GM12878 (cell line): ENCODE measurements at regions not wholly inside any gene's neighbourhood (a gene's known extent, or its start where the extent isn't known, plus 50 kb on each side); places are given as distances from the start of the nearest gene placed in this dataset.
"Not testable (repeated sequence)": the region's sequence is repeated elsewhere in the genome, so short reads cannot be mapped to it uniquely, and the experiment has no call there.

Source experiments
- ATAC-seq: fragments of 200-7000 bp; cut with Tn5 transposase; 3 replicates; pipeline ENCODE4 v1.9.1; 2020; ENCODE audit warnings: mild to moderate bottlenecking, moderate library complexity
- BruUV-seq: library from RNA; stranded (reverse); fragments of 400-500 nt; replicated peaks from 2 replicates; lab custom pipeline; 2021; lab: Mats Ljungman, UMichigan
- CTCF ChIA-PET: fragments of 300-600 bp; sonication (Branson Sonifier 250); formaldehyde crosslinking; extraction: SDS; loops from one replicate; lab custom pipeline; 2021; ENCODE audit warnings: inconsistent platforms; lab: Yijun Ruan, JAX
- POLR2A ChIA-PET: fragments of 350-600 bp; formaldehyde crosslinking; extraction: SDS; loops from one replicate; lab custom pipeline; 2021; ENCODE audit warnings: inconsistent platforms; lab: Charles Lee
- RAD21 ChIA-PET: fragments of 300-600 bp; sonication (Branson Sonifier 250); formaldehyde crosslinking; loops from one replicate; lab custom pipeline; 2023; ENCODE audit warnings: antibody characterized with exemption; ENCODE audit not compliant: unreplicated experiment; lab: Charles Lee
- SMC1A ChIA-PET: fragments of 300-600 bp; sonication (Branson Sonifier 250); formaldehyde crosslinking; loops from one replicate; lab custom pipeline; 2023; ENCODE audit not compliant: unreplicated experiment, uncharacterized antibody; lab: Charles Lee
- DNase-seq: peaks from one replicate; pipeline ENCODE4 v3.0.0-alpha.2; 2011; ENCODE audit warnings: low read depth, low spot score
- FAIRE-seq: peaks from 3 replicates; lab custom pipeline; 2011; peaks lifted over from hg19 to GRCh38; lab: Jason Lieb, UNC
- H2AFZ ChIP-seq: 2 replicates; pipeline ENCODE4 v1.6.0; 2011; ENCODE audit warnings: low read depth, low read length, control low read depth; ENCODE audit not compliant: control insufficient read depth
- H3K27ac ChIP-seq: 2 replicates; pipeline ENCODE4 v1.5.1; 2011; ENCODE audit warnings: control low read depth; ENCODE audit not compliant: control insufficient read depth, insufficient read depth
- H3K27me3 ChIP-seq, 2 experiments: replicated peaks in 1 of 2; 2 replicates each; pipeline versions ENCODE4 v1.6.0 to v1.6.1; 2011; ENCODE audit warnings: low read length in 1 of 2; ENCODE audit not compliant: control insufficient read depth in 2 of 2, insufficient read depth in 2 of 2
- H3K36me3 ChIP-seq, 2 experiments: 2 replicates each; pipeline ENCODE4 v1.5.1; 2011; ENCODE audit warnings: low read length in 1 of 2; ENCODE audit not compliant: control insufficient read depth in 2 of 2, insufficient read depth in 2 of 2
- H3K4me1 ChIP-seq: 2 replicates; pipeline ENCODE4 v1.6.1; 2011; ENCODE audit warnings: mild to moderate bottlenecking, low read length, moderate library complexity, mixed read lengths; ENCODE audit not compliant: control insufficient read depth, insufficient read depth
- H3K4me2 ChIP-seq: 2 replicates; pipeline ENCODE4 v1.6.0; 2011; ENCODE audit warnings: control low read depth; ENCODE audit not compliant: control insufficient read depth, insufficient read depth
- H3K4me3 ChIP-seq: fragments of 200-600 bp; sonication (generic); 2 replicates; pipeline ENCODE4 v1.5.1; 2016
- H3K79me2 ChIP-seq: 2 replicates; pipeline ENCODE4 v1.6.0; 2011; ENCODE audit warnings: low read length; ENCODE audit not compliant: control insufficient read depth, insufficient read depth
- H3K9ac ChIP-seq: 2 replicates; pipeline ENCODE4 v1.8.0; 2011; ENCODE audit warnings: low read length, control low read depth, mixed read lengths; ENCODE audit not compliant: control insufficient read depth, insufficient read depth
- H3K9me3 ChIP-seq: replicated peaks from 3 replicates; pipeline ENCODE4 v1.5.1; 2011; ENCODE audit warnings: mild to moderate bottlenecking, low read length; ENCODE audit not compliant: control insufficient read depth, insufficient read depth
- H4K20me1 ChIP-seq: 2 replicates; pipeline ENCODE4 v1.6.0; 2011; ENCODE audit not compliant: control insufficient read depth, insufficient read depth
- NRF1 ChIP-seq: conservative IDR thresholded peaks from 2 replicates; pipeline ENCODE4 v1.6.1; 2011; ENCODE audit warnings: mild to moderate bottlenecking, low read depth, low read length, improper control_type of control experiment
- SUZ12 ChIP-seq: fragments of 200-600 bp; sonication (generic); IDR thresholded peaks from one replicate; pipeline ENCODE4 v1.6.1; 2018; ENCODE audit warnings: antibody characterized with exemption, mild to moderate bottlenecking; ENCODE audit not compliant: unreplicated experiment
- USF2 ChIP-seq: IDR thresholded peaks from 2 replicates; pipeline ENCODE4 v1.6.1; 2011; ENCODE audit warnings: low read depth, low read length, improper control_type of control experiment, borderline replicate concordance
- ZNF274 ChIP-seq: IDR thresholded peaks from one replicate; pipeline ENCODE4 v1.8.0; 2011; ENCODE audit not compliant: insufficient read length, insufficient read depth
- WGBS: methylation state at CpG from one replicate; pipeline ENCODE4 v1.1.6; 2016; ENCODE audit warnings: low lambda C conversion rate; ENCODE audit not compliant: insufficient replicate concordance, insufficient coverage; ENCODE audit errors: missing lambda C conversion rate; 5-methylcytosine and 5-hydroxymethylcytosine counted together
- in situ Hi-C: fragments of 300-500 bp; cut with MboI; formaldehyde crosslinking; loops from 9 replicates; pipeline ENCODE4 v1.14.3; 2018; ENCODE audit warnings: mixed read lengths
- intact Hi-C: fragments of 100-400 bp; cut with micrococcal nuclease; formaldehyde crosslinking; loops from one replicate; pipeline ENCODE4 v1.14.2; 2022; ENCODE audit not compliant: unreplicated experiment
- TF ChIP-seq, protein P1 (sequence below): fragments of 450-650 bp; IDR thresholded peaks from 2 replicates; pipeline ENCODE4 v1.6.1; 2017; ENCODE audit warnings: mild to moderate bottlenecking, low read depth, inconsistent platforms; ENCODE audit not compliant: poor library complexity, severe bottlenecking
- TF ChIP-seq, protein P2 (sequence below): fragments of 450-650 bp; conservative IDR thresholded peaks from 2 replicates; pipeline ENCODE4 v1.6.1; 2017; ENCODE audit warnings: mild to moderate bottlenecking, moderate library complexity

- no peaks in the 10 kb centered on the region for H3K4me1 ChIP-seq
- no peaks in the 10 kb centered on the region for H3K9me3 ChIP-seq
- in situ Hi-C loops, result no loop called here
- no peak overlapping the region for H3K27ac ChIP-seq
- no peaks in the 10 kb centered on the region for H4K20me1 ChIP-seq
- ChIA-PET POLR2A (no interaction called here), RAD21 (interaction anchor here (0.6 kb wide), 1 partner anchor 52 kb away, joined by 3 read pairs; no protein-coding TSS in a partner anchor), SMC1A (no interaction called here), CTCF (no interaction called here)
- no peak overlapping the region for H2AFZ ChIP-seq
- no peaks in the 10 kb centered on the region for H3K36me3 ChIP-seq
- DNase-seq, result no peak
- no peak overlapping the region for H3K4me2 ChIP-seq
- TF ChIP-seq NRF1 (no peak), SUZ12 (no peak), ZNF274 (no peak), USF2 (no peak)
- TF ChIP-seq, protein P1, sequence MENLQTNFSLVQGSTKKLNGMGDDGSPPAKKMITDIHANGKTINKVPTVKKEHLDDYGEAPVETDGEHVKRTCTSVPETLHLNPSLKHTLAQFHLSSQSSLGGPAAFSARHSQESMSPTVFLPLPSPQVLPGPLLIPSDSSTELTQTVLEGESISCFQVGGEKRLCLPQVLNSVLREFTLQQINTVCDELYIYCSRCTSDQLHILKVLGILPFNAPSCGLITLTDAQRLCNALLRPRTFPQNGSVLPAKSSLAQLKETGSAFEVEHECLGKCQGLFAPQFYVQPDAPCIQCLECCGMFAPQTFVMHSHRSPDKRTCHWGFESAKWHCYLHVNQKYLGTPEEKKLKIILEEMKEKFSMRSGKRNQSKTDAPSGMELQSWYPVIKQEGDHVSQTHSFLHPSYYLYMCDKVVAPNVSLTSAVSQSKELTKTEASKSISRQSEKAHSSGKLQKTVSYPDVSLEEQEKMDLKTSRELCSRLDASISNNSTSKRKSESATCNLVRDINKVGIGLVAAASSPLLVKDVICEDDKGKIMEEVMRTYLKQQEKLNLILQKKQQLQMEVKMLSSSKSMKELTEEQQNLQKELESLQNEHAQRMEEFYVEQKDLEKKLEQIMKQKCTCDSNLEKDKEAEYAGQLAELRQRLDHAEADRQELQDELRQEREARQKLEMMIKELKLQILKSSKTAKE, result no peak
- TF ChIP-seq, protein P2, sequence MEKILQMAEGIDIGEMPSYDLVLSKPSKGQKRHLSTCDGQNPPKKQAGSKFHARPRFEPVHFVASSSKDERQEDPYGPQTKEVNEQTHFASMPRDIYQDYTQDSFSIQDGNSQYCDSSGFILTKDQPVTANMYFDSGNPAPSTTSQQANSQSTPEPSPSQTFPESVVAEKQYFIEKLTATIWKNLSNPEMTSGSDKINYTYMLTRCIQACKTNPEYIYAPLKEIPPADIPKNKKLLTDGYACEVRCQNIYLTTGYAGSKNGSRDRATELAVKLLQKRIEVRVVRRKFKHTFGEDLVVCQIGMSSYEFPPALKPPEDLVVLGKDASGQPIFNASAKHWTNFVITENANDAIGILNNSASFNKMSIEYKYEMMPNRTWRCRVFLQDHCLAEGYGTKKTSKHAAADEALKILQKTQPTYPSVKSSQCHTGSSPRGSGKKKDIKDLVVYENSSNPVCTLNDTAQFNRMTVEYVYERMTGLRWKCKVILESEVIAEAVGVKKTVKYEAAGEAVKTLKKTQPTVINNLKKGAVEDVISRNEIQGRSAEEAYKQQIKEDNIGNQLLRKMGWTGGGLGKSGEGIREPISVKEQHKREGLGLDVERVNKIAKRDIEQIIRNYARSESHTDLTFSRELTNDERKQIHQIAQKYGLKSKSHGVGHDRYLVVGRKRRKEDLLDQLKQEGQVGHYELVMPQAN, result no peak
- H3K9ac ChIP-seq, result no peak overlapping the region
- FAIRE-seq, result no peak
- 0% methylated on average over 1 of the region's 1 CpG for WGBS
- intact Hi-C loops, result no loop called here
- no peak overlapping the region for H3K4me3 ChIP-seq
- no peaks in the 10 kb centered on the region for H3K27me3 ChIP-seq
- no peak for ATAC-seq
- H3K79me2 ChIP-seq, result no peaks in the 10 kb centered on the region
- no TSS peak for BruUV-seq
Measured at GRCh38 chr15:38849046-38849445, 284.4 kb upstream of the RASGRP1 start.

DNA sequence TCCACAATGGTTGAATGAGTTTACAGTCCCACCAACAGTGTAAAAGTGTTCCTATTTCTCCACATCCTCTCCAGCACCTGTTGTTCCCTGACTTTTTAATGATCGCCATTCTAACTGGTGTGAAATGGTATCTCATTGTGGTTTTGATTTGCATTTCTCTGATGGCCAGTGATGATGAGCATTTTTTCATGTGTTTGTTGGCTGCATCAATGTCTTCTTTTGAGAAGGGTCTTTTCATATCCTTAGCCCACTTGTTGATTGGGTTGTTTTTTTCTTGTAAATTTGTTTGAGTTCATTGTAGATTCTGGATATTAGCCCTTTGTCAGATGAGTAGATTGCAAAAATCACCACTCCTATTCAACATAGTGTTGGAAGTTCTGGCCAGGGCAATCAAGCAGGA is 287.6 kb upstream of the RASGRP1 start:
- H3K4me3 ChIP-seq, RAD21 ChIA-PET, H2AFZ ChIP-seq, H3K27ac ChIP-seq, DNase-seq, SMC1A ChIA-PET, H3K79me2 ChIP-seq, BruUV-seq, ATAC-seq, H3K9ac ChIP-seq, H3K9me3 ChIP-seq, FAIRE-seq, in situ Hi-C loops, H3K4me1 ChIP-seq, H4K20me1 ChIP-seq, H3K36me3 ChIP-seq, H3K4me2 ChIP-seq, H3K27me3 ChIP-seq, POLR2A ChIA-PET, CTCF ChIA-PET: not testable (repeated sequence)
- 75% methylated on average over 1 of the region's 1 CpG for WGBS
- intact Hi-C loops, result loop anchor here (10.0 kb wide), 1 partner anchor 147 kb away; no protein-coding TSS in a partner anchor
